ENCODE measurements at regions not wholly inside any gene's neighbourhood (a gene's known extent, or its start where the extent isn't known, plus 50 kb on each side); places are given as distances from the start of the nearest gene placed in this dataset.

GRCh38 chr12:61750604-61751003 is 509.6 kb upstream of the USP15 start:
- no peak for TF ChIP-seq CTCF (IDR thresholded peaks at IDR 0.05; ENCODE audit: extremely low read depth, missing control alignments)
- no peak for DNase-seq (ENCODE audit: low spot score)

DNA sequence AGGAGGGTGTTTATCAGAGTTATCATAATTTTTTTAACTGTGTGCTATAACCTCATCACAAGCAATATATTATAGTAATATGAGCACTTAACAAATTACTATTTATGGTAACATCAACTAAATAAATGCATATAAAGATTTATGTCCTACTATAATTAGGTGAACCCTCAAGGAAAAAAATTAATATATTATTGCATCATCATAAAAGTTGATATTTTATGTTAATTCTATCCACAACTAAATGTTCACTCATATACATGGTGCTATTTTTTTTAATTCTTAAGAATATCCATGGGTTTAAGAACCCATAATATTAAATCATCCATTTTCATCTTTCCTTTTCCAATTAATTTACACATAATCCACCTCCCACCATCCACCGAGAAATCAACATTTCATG is 506.0 kb upstream of the USP15 start:
- no peak for DNase-seq (ENCODE audit: low spot score)
- TF ChIP-seq CTCF (IDR thresholded peaks at IDR 0.05; ENCODE audit: extremely low read depth, missing control alignments): no peak

GRCh38 chr12:61757831-61758505 is 502.2 kb upstream of the USP15 start:
- DNase-seq (ENCODE audit: low spot score): no peak
- TF ChIP-seq CTCF (IDR thresholded peaks at IDR 0.05; ENCODE audit: extremely low read depth, missing control alignments): no peak

- no peak for DNase-seq (ENCODE audit: low spot score)
- TF ChIP-seq CTCF (IDR thresholded peaks at IDR 0.05; ENCODE audit: extremely low read depth, missing control alignments): no peak
Observed at GRCh38 chr12:61758661-61759060, 501.5 kb upstream of the USP15 start.

DNA sequence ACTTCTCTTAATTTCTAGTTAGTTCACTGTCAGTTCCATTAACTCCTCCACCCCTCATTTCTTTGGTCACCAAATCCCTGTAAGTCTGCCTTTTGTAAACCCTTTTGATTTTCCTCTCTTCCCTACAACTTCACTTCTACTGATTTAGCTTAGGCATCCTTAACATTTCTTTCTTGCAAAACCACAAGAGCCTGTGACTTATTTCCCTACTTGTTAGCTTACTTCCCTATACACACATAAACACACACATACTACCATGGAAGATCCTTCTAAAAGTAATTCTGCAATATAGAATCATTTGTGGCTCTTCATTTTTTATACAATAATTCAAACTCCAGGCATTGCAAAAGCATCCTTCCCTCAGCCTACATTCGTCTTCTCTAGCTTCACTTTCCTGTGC is 494.3 kb upstream of the USP15 start:
- TF ChIP-seq CTCF (IDR thresholded peaks at IDR 0.05; ENCODE audit: extremely low read depth, missing control alignments): no peak
- DNase-seq (ENCODE audit: low spot score): no peak

DNA sequence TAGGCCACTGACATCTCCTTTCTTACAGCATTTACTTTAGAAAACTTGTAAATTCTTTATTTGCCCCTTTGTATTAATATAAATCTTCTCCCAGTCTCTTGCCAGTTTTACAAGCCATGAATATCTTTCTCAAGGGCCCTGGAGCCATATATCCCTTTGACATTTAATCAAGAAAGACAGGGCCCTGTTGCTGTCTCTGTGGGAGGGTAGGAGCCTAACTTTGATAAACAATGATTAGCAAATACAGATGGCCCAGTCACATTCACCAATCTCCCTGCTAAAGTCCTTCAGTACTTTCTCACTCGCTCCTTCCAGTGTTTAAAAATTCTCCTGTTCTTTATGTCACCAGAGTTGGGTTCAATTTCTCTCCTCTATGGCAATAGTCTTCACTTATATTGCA is 479.8 kb upstream of the USP15 start:
- no peak for TF ChIP-seq CTCF (IDR thresholded peaks at IDR 0.05; ENCODE audit: extremely low read depth, missing control alignments)
- no peak for DNase-seq (ENCODE audit: low spot score)

DNA sequence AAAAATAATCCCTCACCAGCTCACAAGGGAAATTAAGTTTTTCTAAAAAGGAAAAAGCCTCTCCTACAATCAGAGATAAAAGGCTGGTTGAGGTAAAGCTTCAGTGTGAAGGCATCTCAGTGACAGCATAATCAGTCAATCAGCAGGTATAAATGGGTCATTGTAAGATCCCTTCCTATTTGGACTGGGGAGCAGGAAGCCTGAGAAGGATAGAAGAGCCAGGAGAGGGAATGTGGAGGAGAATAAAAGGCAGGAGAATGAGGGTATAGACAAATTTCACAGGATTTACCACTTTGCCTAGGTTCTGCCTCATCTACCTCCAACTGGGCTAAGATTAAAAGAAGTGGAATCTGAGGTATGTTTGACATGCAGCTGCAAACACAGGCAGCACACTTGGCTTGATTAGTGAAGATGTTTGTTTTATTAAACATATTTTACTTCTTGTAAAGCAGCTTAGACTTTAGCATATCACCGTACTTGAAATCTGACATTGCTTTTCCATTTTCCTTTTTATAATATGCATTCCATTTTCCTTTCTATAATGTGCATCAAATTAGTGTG is 479.1 kb upstream of the USP15 start:
- DNase-seq (ENCODE audit: low spot score): no peak
- TF ChIP-seq CTCF (IDR thresholded peaks at IDR 0.05; ENCODE audit: extremely low read depth, missing control alignments): no peak

Data from GM20000 (cell line).